Suprapubic skin (tissue), 4 donors: ENCODE measurements at regions not wholly inside any gene's neighbourhood (a gene's known extent, or its start where the extent isn't known, plus 50 kb on each side); places are given as distances from the start of the nearest gene placed in this dataset.

ENCODE experiments used
- DNase-seq, 2 donors: peaks; one replicate each; pipeline ENCODE4 v3.0.0-alpha.2; 2019; ENCODE audit warnings: low spot score in 2 of 2
- H3K27ac ChIP-seq: fragments of 200-600 bp; sonication (generic); one replicate; pipeline ENCODE4 v1.5.1; 2019
- H3K27me3 ChIP-seq: fragments of 200-600 bp; sonication (generic); one replicate; pipeline ENCODE4 v1.5.1; 2019
- H3K36me3 ChIP-seq: fragments of 200-600 bp; sonication (generic); one replicate; pipeline ENCODE4 v1.5.1; 2019
- H3K4me1 ChIP-seq: fragments of 200-600 bp; sonication (generic); one replicate; pipeline ENCODE4 v1.5.1; 2019
- H3K4me3 ChIP-seq: fragments of 200-600 bp; sonication (generic); one replicate; pipeline ENCODE4 v1.5.1; 2019; ENCODE audit warnings: mild to moderate bottlenecking
- H3K9me3 ChIP-seq: fragments of 200-600 bp; sonication (generic); one replicate; pipeline ENCODE4 v1.5.1; 2019
- CTCF ChIP-seq, 2 donors: fragments of 200-600 bp in 1 of 2; fragments of 450-650 bp in 1 of 2; sonication (generic) in 1 of 2; IDR thresholded peaks; one replicate each; pipeline ENCODE4 v1.5.1; 2016 to 2019; ENCODE audit warnings: antibody characterized with exemption in 2 of 2, mild to moderate bottlenecking in 1 of 2, moderate library complexity in 1 of 2
- EP300 ChIP-seq: sonication (generic); formaldehyde crosslinking; IDR thresholded peaks from one replicate; pipeline ENCODE4 v1.6.1; 2017; ENCODE audit warnings: antibody characterized with exemption
- POLR2A ChIP-seq, 2 donors: fragments of 450-650 bp; IDR thresholded peaks; one replicate each; pipeline ENCODE4 v1.6.1; 2017; ENCODE audit warnings: antibody characterized with exemption in 2 of 2, mild to moderate bottlenecking in 2 of 2, moderate library complexity in 2 of 2
- POLR2AphosphoS5 ChIP-seq, 3 donors: sonication (generic); formaldehyde crosslinking; IDR thresholded peaks; one replicate each; pipeline ENCODE4 v1.6.1; 2017; ENCODE audit warnings: antibody characterized with exemption in 3 of 3
- WGBS: methylation state at CpG from one replicate; pipeline ENCODE4 v1.1.5; 2018; 5-methylcytosine and 5-hydroxymethylcytosine counted together

- Histone ChIP-seq H3K27me3 (no peaks in the 10 kb centered on the region), H3K9me3 (peaks cover under 1% of the 10 kb centered on the region), H3K4me3 (no peak overlapping the region), H3K4me1 (no peaks in the 10 kb centered on the region), H3K27ac (no peak overlapping the region), H3K36me3 (no peaks in the 10 kb centered on the region)
- no peak for DNase-seq
- no peak for TF ChIP-seq EP300
Measured at GRCh38 chr16:62970851-62971250, 934.6 kb upstream of the CDH8 start.

GRCh38 chr16:62969711-62970318, 933.6 kb upstream of the CDH8 start:
- no peaks in the 10 kb centered on the region for H3K27me3 ChIP-seq
- no peak for DNase-seq
- no peak overlapping the region for H3K4me3 ChIP-seq
- no peaks in the 10 kb centered on the region for H3K36me3 ChIP-seq
- peaks cover 3% of the 10 kb centered on the region for H3K9me3 ChIP-seq
- no peaks in the 10 kb centered on the region for H3K4me1 ChIP-seq
- no peak overlapping the region for H3K27ac ChIP-seq
- TF ChIP-seq POLR2A (IDR thresholded peaks at IDR 0.05) (no peak), POLR2AphosphoS5 (IDR thresholded peaks at IDR 0.05) (no peak), EP300 (no peak), CTCF (IDR thresholded peaks at IDR 0.05) (no peak)

- Histone ChIP-seq H3K4me3 (no peak overlapping the region), H3K36me3 (no peaks in the 10 kb centered on the region), H3K27ac (no peak overlapping the region), H3K9me3 (peaks cover 3% of the 10 kb centered on the region), H3K27me3 (no peaks in the 10 kb centered on the region), H3K4me1 (no peaks in the 10 kb centered on the region)
- WGBS, result 48% methylated on average over 2 of the region's 2 CpGs
- DNase-seq, result no peak
- TF ChIP-seq POLR2AphosphoS5 (IDR thresholded peaks at IDR 0.05) (no peak), CTCF (IDR thresholded peaks at IDR 0.05) (no peak), POLR2A (IDR thresholded peaks at IDR 0.05) (no peak), EP300 (no peak)
Measured at GRCh38 chr16:62967611-62968010, 931.4 kb upstream of the CDH8 start.

GRCh38 chr16:62967163-62967562, 930.9 kb upstream of the CDH8 start:
- Histone ChIP-seq H3K36me3 (no peaks in the 10 kb centered on the region), H3K4me1 (no peaks in the 10 kb centered on the region), H3K4me3 (no peak overlapping the region), H3K9me3 (peaks cover 3% of the 10 kb centered on the region), H3K27ac (no peak overlapping the region), H3K27me3 (no peaks in the 10 kb centered on the region)
- no peak for DNase-seq
- WGBS, result 31% methylated on average over 3 of the region's 3 CpGs
- TF ChIP-seq POLR2AphosphoS5 (IDR thresholded peaks at IDR 0.05), result no peak
- no peak for TF ChIP-seq POLR2A (IDR thresholded peaks at IDR 0.05)
- no peak for TF ChIP-seq EP300
- no peak for TF ChIP-seq CTCF (IDR thresholded peaks at IDR 0.05)

GRCh38 chr16:62966626-62967025, 930.4 kb upstream of the CDH8 start:
- no peaks in the 10 kb centered on the region for H3K27me3 ChIP-seq
- H3K36me3 ChIP-seq, result no peaks in the 10 kb centered on the region
- H3K4me1 ChIP-seq, result no peaks in the 10 kb centered on the region
- TF ChIP-seq CTCF (IDR thresholded peaks at IDR 0.05) (no peak), POLR2A (IDR thresholded peaks at IDR 0.05) (no peak), EP300 (no peak), POLR2AphosphoS5 (IDR thresholded peaks at IDR 0.05) (no peak)
- H3K27ac ChIP-seq, result no peak overlapping the region
- WGBS, result 89% methylated on average over 1 of the region's 1 CpG
- H3K9me3 ChIP-seq, result peaks cover 3% of the 10 kb centered on the region
- no peak for DNase-seq
- no peak overlapping the region for H3K4me3 ChIP-seq

GRCh38 chr16:62965831-62966230, 929.6 kb upstream of the CDH8 start:
- TF ChIP-seq POLR2AphosphoS5 (IDR thresholded peaks at IDR 0.05) (no peak), CTCF (IDR thresholded peaks at IDR 0.05) (no peak), EP300 (no peak), POLR2A (IDR thresholded peaks at IDR 0.05) (no peak)

More at GRCh38 chr16:62965831-62966230, 929.6 kb upstream of the CDH8 start:
- H3K9me3 ChIP-seq, result peaks cover 3% of the 10 kb centered on the region
- no peaks in the 10 kb centered on the region for H3K4me1 ChIP-seq
- no peak overlapping the region for H3K4me3 ChIP-seq
- H3K27me3 ChIP-seq, result no peaks in the 10 kb centered on the region
- no peaks in the 10 kb centered on the region for H3K36me3 ChIP-seq
- 93% methylated on average over 3 of the region's 3 CpGs for WGBS
- H3K27ac ChIP-seq, result no peak overlapping the region
- no peak for DNase-seq
